ENCODE measurements at regions not wholly inside any gene's neighbourhood (a gene's known extent, or its start where the extent isn't known, plus 50 kb on each side); places are given as distances from the start of the nearest gene placed in this dataset.
"Not testable (repeated sequence)": the region's sequence is repeated elsewhere in the genome, so short reads cannot be mapped to it uniquely, and the experiment has no call there.

- DNase-seq (ENCODE audit: low read depth in 1 of 2, low spot score in 1 of 2) = no peak
Measured at GRCh38 chr5:1973391-1974013, 90.8 kb upstream of the IRX4 start.

GRCh38 chr5:1971944-1972343 is 89.2 kb upstream of the IRX4 start:
- no peak for DNase-seq (ENCODE audit: low read depth in 1 of 2, low spot score in 1 of 2)

GRCh38 chr5:1967736-1968135 is 85.0 kb upstream of the IRX4 start:
- no peak for DNase-seq (ENCODE audit: low read depth in 1 of 2, low spot score in 1 of 2)

GRCh38 chr5:1966461-1966860 is 83.7 kb upstream of the IRX4 start:
- DNase-seq (ENCODE audit: low read depth in 1 of 2, low spot score in 1 of 2) = no peak

- no peak for DNase-seq (ENCODE audit: low read depth in 1 of 2, low spot score in 1 of 2)
Measured at GRCh38 chr5:1965925-1966324, 83.2 kb upstream of the IRX4 start.

- no peak for DNase-seq (ENCODE audit: low read depth in 1 of 2, low spot score in 1 of 2)
Measured at GRCh38 chr5:1963941-1964451, 81.3 kb upstream of the IRX4 start.

GRCh38 chr5:1963358-1963757 is 80.6 kb upstream of the IRX4 start:
- no peak for DNase-seq (ENCODE audit: low read depth in 1 of 2, low spot score in 1 of 2)

GRCh38 chr5:1962619-1963355 is 80.1 kb upstream of the IRX4 start:
- DNase-seq (ENCODE audit: low read depth in 1 of 2, low spot score in 1 of 2) = no peak

GRCh38 chr5:1961952-1962595 is 79.3 kb upstream of the IRX4 start:
- no peak for DNase-seq (ENCODE audit: low read depth in 1 of 2, low spot score in 1 of 2)

- no peak for DNase-seq (ENCODE audit: low read depth in 1 of 2, low spot score in 1 of 2)
Measured at GRCh38 chr5:1961304-1961946, 78.7 kb upstream of the IRX4 start.

GRCh38 chr5:1960595-1961303 is 78.0 kb upstream of the IRX4 start:
- no peak for DNase-seq (ENCODE audit: low read depth in 1 of 2, low spot score in 1 of 2)

- no peak for DNase-seq (ENCODE audit: low read depth in 1 of 2, low spot score in 1 of 2)
Measured at GRCh38 chr5:1959725-1960581, 77.2 kb upstream of the IRX4 start.

GRCh38 chr5:1959231-1959630 is 76.5 kb upstream of the IRX4 start:
- no peak for DNase-seq (ENCODE audit: low read depth in 1 of 2, low spot score in 1 of 2)

- DNase-seq (ENCODE audit: low read depth in 1 of 2, low spot score in 1 of 2) = no peak
Measured at GRCh38 chr5:1958211-1959010, 75.7 kb upstream of the IRX4 start.

GRCh38 chr5:1955586-1955985 is 72.9 kb upstream of the IRX4 start:
- no peak for DNase-seq (ENCODE audit: low read depth in 1 of 2, low spot score in 1 of 2)

- DNase-seq (ENCODE audit: low read depth in 1 of 2, low spot score in 1 of 2) = not testable (repeated sequence)
Measured at GRCh38 chr5:1953710-1954109, 71.0 kb upstream of the IRX4 start.

- no peak for DNase-seq (ENCODE audit: low read depth in 1 of 2, low spot score in 1 of 2)
Measured at GRCh38 chr5:1952444-1953099, 69.8 kb upstream of the IRX4 start.

GRCh38 chr5:1952021-1952420 is 69.3 kb upstream of the IRX4 start:
- DNase-seq (ENCODE audit: low read depth in 1 of 2, low spot score in 1 of 2) = no peak

Measured in stimulated activated CD4-positive, alpha-beta T cell treated with anti-CD3 and anti-CD28 coated beads, Interleukin-15, amount 100 ng/mL, for 1 hour (primary cell).